ENCODE measurements at regions not wholly inside any gene's neighbourhood (a gene's known extent, or its start where the extent isn't known, plus 50 kb on each side); places are given as distances from the start of the nearest gene placed in this dataset.

DNA sequence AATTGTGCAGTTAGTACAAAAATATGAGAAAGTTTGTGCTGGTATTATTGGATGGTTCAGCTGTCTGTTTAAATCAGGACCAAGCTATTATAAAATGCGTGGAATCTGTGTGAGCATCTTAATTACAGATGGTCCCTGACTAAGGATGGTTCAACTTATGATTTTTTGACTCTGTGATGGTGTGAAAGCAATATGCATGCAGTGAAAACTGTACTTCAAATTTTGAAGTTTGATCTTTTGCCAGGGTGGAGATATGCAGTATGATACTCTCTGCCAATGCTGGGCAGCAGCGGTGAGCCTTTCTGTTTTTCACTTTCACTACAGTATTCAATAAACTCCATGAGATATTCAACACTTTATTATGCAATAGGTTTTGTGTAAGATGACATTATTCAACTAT, 189.3 kb downstream of the CHST1 start:
- no peak for DNase-seq (ENCODE audit: low read depth, low spot score)
- TF ChIP-seq ZNF274 (IDR thresholded peaks at IDR 0.05; ENCODE audit: low read depth, low read length) = no peak
- no peak for TF ChIP-seq YY1 (IDR thresholded peaks at IDR 0.05; ENCODE audit: insufficient read depth, insufficient read length)
- no peak for TF ChIP-seq SUZ12 (IDR thresholded peaks at IDR 0.05; ENCODE audit: extremely low read depth, insufficient read depth, insufficient read length)
- Histone ChIP-seq H3K9me3 (ENCODE audit: insufficient read depth, low read length) (no peaks in the 10 kb centered on the region), H3K27me3 (ENCODE audit: insufficient read depth, insufficient read length) (no peaks in the 10 kb centered on the region), H3K4me3 (ENCODE audit: insufficient read length, low read depth) (no peak overlapping the region), H3K36me3 (ENCODE audit: insufficient read depth, insufficient read length, low read length) (no peaks in the 10 kb centered on the region), H3K4me1 (ENCODE audit: insufficient read depth, insufficient read length) (peaks cover 10% of the 10 kb centered on the region), H3K9ac (ENCODE audit: insufficient read length, low read depth) (no peak overlapping the region)

DNA sequence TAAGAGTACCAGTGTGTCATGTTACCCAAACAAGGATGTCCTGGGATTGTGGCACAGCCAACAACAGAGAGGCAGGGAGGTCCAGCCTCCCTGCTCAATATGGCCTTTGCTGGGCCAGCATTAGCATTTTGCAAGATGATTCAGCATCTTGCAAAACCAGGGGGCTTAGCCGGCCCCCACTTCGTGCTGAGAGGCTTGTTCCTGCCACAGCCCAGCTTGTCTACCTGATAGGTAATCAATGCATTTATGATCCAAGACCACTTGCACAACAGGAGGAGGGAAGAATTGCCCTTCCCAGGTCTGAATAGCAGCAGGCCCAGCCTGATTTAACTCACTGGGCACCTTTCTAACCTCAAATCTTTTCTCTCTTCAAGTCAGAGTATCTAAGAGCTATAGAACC, 189.0 kb upstream of the SYT13 start:
- Histone ChIP-seq H3K4me1 (ENCODE audit: insufficient read depth, insufficient read length) (peaks cover 10% of the 10 kb centered on the region), H3K27me3 (ENCODE audit: insufficient read depth, insufficient read length) (no peaks in the 10 kb centered on the region), H3K9ac (ENCODE audit: insufficient read length, low read depth) (no peak overlapping the region), H3K36me3 (ENCODE audit: insufficient read depth, insufficient read length, low read length) (no peaks in the 10 kb centered on the region), H3K9me3 (ENCODE audit: insufficient read depth, low read length) (no peaks in the 10 kb centered on the region), H3K4me3 (ENCODE audit: insufficient read length, low read depth) (no peak overlapping the region)
- DNase-seq (ENCODE audit: low read depth, low spot score) = no peak
- no peak for TF ChIP-seq SUZ12 (IDR thresholded peaks at IDR 0.05; ENCODE audit: extremely low read depth, insufficient read depth, insufficient read length)
- no peak for TF ChIP-seq YY1 (IDR thresholded peaks at IDR 0.05; ENCODE audit: insufficient read depth, insufficient read length)
- TF ChIP-seq ZNF274 (IDR thresholded peaks at IDR 0.05; ENCODE audit: low read depth, low read length) = no peak

DNA sequence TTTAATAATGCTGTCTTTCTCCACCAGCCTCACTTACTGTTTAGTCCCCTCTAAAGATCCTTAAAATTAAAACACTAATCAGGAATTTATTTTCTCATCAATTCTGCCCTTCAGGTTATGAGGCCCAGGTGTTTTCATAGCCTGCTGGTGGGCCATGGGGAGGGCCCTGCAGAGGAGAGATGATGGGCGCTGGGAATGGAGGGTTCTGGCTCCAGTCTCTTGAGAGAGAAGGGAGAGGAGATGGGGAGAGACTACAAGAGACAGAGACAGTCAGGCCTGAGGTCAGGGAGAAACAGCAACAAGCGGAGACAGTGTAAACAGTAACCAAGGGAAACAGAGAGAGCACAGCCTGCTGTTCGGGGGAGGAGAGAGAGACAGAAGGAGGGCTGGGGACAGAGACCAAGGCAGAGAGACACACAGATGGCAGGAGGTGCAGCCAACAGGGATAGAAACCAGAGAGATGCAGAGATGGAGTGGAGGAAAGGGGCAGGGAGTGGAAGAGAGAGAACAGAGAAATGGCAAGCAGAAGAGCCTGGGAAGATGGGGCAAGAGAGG, 187.3 kb upstream of the SYT13 start:
- Histone ChIP-seq H3K9ac (ENCODE audit: insufficient read length, low read depth) (peak overlapping the region; percentile 25), H3K4me1 (ENCODE audit: insufficient read depth, insufficient read length) (peaks cover 10% of the 10 kb centered on the region), H3K9me3 (ENCODE audit: insufficient read depth, low read length) (no peaks in the 10 kb centered on the region), H3K27me3 (ENCODE audit: insufficient read depth, insufficient read length) (no peaks in the 10 kb centered on the region), H3K36me3 (ENCODE audit: insufficient read depth, insufficient read length, low read length) (no peaks in the 10 kb centered on the region), H3K4me3 (ENCODE audit: insufficient read length, low read depth) (no peak overlapping the region)
- DNase-seq (ENCODE audit: low read depth, low spot score) = peak; percentile 20
- TF ChIP-seq ZNF274 (IDR thresholded peaks at IDR 0.05; ENCODE audit: low read depth, low read length) (no peak), YY1 (IDR thresholded peaks at IDR 0.05; ENCODE audit: insufficient read depth, insufficient read length) (no peak), SUZ12 (IDR thresholded peaks at IDR 0.05; ENCODE audit: extremely low read depth, insufficient read depth, insufficient read length) (no peak)

DNA sequence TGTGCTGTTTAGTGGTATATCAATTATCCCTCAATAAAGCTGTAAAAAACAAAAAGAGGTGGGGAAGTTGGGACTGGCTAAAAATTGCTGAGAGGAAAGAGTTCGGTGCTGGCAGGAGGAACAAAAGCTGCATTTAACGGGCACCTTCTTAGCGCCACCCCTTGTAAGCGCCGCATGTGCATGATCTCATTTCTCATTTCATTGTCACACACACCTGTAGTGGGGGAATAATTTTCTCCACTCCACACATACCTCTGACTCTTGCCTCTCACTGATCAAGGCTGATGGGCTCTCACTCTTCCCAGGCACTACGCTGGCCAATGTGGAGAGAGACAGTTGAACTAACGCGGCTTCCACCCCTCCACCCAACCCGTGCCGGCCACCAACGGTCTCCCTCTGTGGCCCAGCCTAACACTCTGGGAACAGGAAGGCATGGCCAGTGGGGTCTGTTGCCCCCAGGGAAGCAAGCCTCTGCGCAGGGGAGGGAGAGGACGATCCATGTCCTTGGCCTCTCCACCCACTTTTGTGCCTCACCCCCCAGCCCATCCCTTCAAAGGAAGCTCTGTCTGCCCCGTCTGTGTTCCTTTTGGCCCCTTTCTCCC, 186.7 kb upstream of the SYT13 start:
- H3K4me1 ChIP-seq (ENCODE audit: insufficient read depth, insufficient read length) = peaks cover 14% of the 10 kb centered on the region
- no peak for DNase-seq (ENCODE audit: low read depth, low spot score)
- H3K4me3 ChIP-seq (ENCODE audit: insufficient read length, low read depth) = no peak overlapping the region
- no peak overlapping the region for H3K9ac ChIP-seq (ENCODE audit: insufficient read length, low read depth)
- H3K36me3 ChIP-seq (ENCODE audit: insufficient read depth, insufficient read length, low read length) = no peaks in the 10 kb centered on the region
- TF ChIP-seq YY1 (IDR thresholded peaks at IDR 0.05; ENCODE audit: insufficient read depth, insufficient read length) (no peak), SUZ12 (IDR thresholded peaks at IDR 0.05; ENCODE audit: extremely low read depth, insufficient read depth, insufficient read length) (no peak), ZNF274 (IDR thresholded peaks at IDR 0.05; ENCODE audit: low read depth, low read length) (no peak)
- no peaks in the 10 kb centered on the region for H3K9me3 ChIP-seq (ENCODE audit: insufficient read depth, low read length)
- H3K27me3 ChIP-seq (ENCODE audit: insufficient read depth, insufficient read length) = no peaks in the 10 kb centered on the region

DNA sequence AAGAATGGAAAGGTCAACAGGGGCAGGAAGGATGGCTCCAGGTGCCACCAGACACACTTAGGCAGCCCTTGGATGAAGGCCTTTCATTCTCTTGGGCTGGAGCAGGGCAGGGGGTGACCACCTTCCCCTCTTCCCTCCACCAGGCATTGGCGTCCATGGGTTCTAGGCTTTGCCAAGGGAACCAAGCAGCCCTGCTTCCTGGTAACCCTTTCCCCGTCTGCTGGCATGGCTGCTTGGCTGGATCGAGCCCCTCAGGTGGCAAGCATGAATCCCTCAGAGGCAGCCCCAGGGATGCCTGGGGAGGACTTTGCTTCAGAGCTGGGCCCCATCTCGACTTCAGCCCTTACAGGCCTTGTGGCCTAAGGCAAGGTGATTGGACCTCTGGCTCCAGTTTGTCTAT, 185.1 kb upstream of the SYT13 start:
- no peak for TF ChIP-seq ZNF274 (IDR thresholded peaks at IDR 0.05; ENCODE audit: low read depth, low read length)
- no peak for TF ChIP-seq YY1 (IDR thresholded peaks at IDR 0.05; ENCODE audit: insufficient read depth, insufficient read length)
- no peak for TF ChIP-seq SUZ12 (IDR thresholded peaks at IDR 0.05; ENCODE audit: extremely low read depth, insufficient read depth, insufficient read length)
- Histone ChIP-seq H3K27me3 (ENCODE audit: insufficient read depth, insufficient read length) (no peaks in the 10 kb centered on the region), H3K36me3 (ENCODE audit: insufficient read depth, insufficient read length, low read length) (no peaks in the 10 kb centered on the region), H3K9ac (ENCODE audit: insufficient read length, low read depth) (no peak overlapping the region), H3K9me3 (ENCODE audit: insufficient read depth, low read length) (no peaks in the 10 kb centered on the region), H3K4me3 (ENCODE audit: insufficient read length, low read depth) (no peak overlapping the region), H3K4me1 (ENCODE audit: insufficient read depth, insufficient read length) (peaks cover 15% of the 10 kb centered on the region)
- DNase-seq (ENCODE audit: low read depth, low spot score) = no peak

DNA sequence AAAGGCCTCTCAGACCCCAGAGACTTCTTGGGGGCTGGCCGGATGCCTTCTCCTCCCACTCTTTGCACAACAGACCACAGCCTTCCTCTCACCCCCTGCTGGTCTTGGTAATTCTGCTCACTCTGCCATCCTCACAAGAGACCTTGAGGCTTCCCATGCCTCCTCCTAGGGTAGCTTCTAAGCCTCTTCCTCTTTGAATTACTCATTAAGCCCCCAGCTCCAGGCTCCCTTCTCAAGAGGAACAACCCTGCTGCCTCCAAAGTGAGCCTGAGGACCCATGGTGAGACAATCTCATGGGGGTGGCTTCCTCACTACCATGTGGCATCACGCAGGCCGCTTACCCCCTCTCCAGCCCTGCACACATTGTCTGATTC, 184.6 kb upstream of the SYT13 start:
- Histone ChIP-seq H3K36me3 (ENCODE audit: insufficient read depth, insufficient read length, low read length) (no peaks in the 10 kb centered on the region), H3K9ac (ENCODE audit: insufficient read length, low read depth) (no peak overlapping the region), H3K9me3 (ENCODE audit: insufficient read depth, low read length) (no peaks in the 10 kb centered on the region), H3K27me3 (ENCODE audit: insufficient read depth, insufficient read length) (no peaks in the 10 kb centered on the region), H3K4me3 (ENCODE audit: insufficient read length, low read depth) (no peak overlapping the region), H3K4me1 (ENCODE audit: insufficient read depth, insufficient read length) (peaks cover 15% of the 10 kb centered on the region)
- TF ChIP-seq ZNF274 (IDR thresholded peaks at IDR 0.05; ENCODE audit: low read depth, low read length) (no peak), SUZ12 (IDR thresholded peaks at IDR 0.05; ENCODE audit: extremely low read depth, insufficient read depth, insufficient read length) (no peak), YY1 (IDR thresholded peaks at IDR 0.05; ENCODE audit: insufficient read depth, insufficient read length) (no peak)
- DNase-seq (ENCODE audit: low read depth, low spot score) = no peak

DNA sequence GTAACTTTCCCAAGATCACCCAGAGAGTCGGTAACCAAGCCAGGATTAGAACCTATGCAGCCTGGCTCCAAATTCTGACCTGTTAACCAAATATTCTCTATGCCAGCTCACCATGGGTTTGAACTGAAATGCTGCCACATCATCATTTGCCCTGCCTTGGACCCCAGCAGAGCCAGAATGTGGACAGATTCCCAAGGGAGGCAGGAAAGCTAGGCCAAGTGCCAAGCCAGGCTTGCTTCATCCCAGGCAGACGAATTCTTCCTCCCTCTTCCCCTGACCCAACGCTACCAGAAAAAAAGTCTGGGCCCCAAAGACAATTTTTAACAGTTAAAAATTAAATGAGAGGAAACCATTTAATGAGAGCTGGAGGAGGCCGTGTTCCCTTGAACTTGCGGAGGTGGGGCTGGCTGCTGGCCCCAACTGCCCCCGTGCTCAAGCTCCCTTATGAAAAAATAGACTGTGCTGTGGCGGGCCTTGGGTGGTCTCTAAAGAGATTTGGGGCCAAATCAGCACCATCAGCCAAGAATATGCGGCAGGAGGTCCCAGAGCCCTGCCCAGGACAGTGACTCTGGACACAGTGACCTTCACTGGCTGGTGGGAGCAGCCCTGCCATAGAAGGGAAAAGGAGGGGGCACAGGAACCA, 184.1 kb upstream of the SYT13 start:
- H3K27me3 ChIP-seq (ENCODE audit: insufficient read depth, insufficient read length) = no peaks in the 10 kb centered on the region
- DNase-seq (ENCODE audit: low read depth, low spot score) = no peak
- no peak overlapping the region for H3K9ac ChIP-seq (ENCODE audit: insufficient read length, low read depth)
- no peak overlapping the region for H3K4me3 ChIP-seq (ENCODE audit: insufficient read length, low read depth)
- peaks cover 15% of the 10 kb centered on the region for H3K4me1 ChIP-seq (ENCODE audit: insufficient read depth, insufficient read length)
- no peaks in the 10 kb centered on the region for H3K9me3 ChIP-seq (ENCODE audit: insufficient read depth, low read length)
- TF ChIP-seq ZNF274 (IDR thresholded peaks at IDR 0.05; ENCODE audit: low read depth, low read length) = no peak
- no peak for TF ChIP-seq SUZ12 (IDR thresholded peaks at IDR 0.05; ENCODE audit: extremely low read depth, insufficient read depth, insufficient read length)
- TF ChIP-seq YY1 (IDR thresholded peaks at IDR 0.05; ENCODE audit: insufficient read depth, insufficient read length) = no peak
- no peaks in the 10 kb centered on the region for H3K36me3 ChIP-seq (ENCODE audit: insufficient read depth, insufficient read length, low read length)

Measured in NT2/D1 (cell line).